HAP-1 (cell line): ENCODE measurements at regions not wholly inside any gene's neighbourhood (a gene's known extent, or its start where the extent isn't known, plus 50 kb on each side); places are given as distances from the start of the nearest gene placed in this dataset.

Source experiments
- DNase-seq, 2 experiments: peaks; one replicate each; pipeline ENCODE4 v3.0.0-alpha.2; 2016 to 2020; ENCODE audit warnings: low spot score in 2 of 2
- H3K27me3 ChIP-seq: fragments of 250-450 bp; sonication (Bioruptor Pico); 2 replicates; pipeline ENCODE4 v1.5.1; 2020; ENCODE audit warnings: low read depth, mild to moderate bottlenecking, moderate library complexity
- H3K36me3 ChIP-seq: fragments of 250-450 bp; sonication (Bioruptor Pico); replicated peaks from 2 replicates; pipeline ENCODE4 v1.5.1; 2020; ENCODE audit warnings: mild to moderate bottlenecking
- H3K4me1 ChIP-seq: fragments of 250-450 bp; sonication (Bioruptor Pico); 2 replicates; pipeline ENCODE4 v1.5.1; 2020; ENCODE audit warnings: mild to moderate bottlenecking
- H3K4me3 ChIP-seq: fragments of 250-450 bp; sonication (Bioruptor Pico); 2 replicates; pipeline ENCODE4 v1.5.1; 2020; ENCODE audit warnings: mild to moderate bottlenecking, moderate library complexity
- H3K9me3 ChIP-seq: fragments of 250-450 bp; sonication (Bioruptor Pico); 2 replicates; pipeline ENCODE4 v1.5.1; 2020; ENCODE audit warnings: mild to moderate bottlenecking, moderate library complexity
- in situ Hi-C: fragments of 300-500 bp; cut with MboI; formaldehyde crosslinking; loops from 3 replicates; pipeline ENCODE4 v1.14.3; 2020; ENCODE audit warnings: low sequenced_read_pairs, inconsistent platforms, mixed read lengths

GRCh38 chr4:32003548-32003947 is 1283.4 kb downstream of the PCDH7 start:
- no peaks in the 10 kb centered on the region for H3K27me3 ChIP-seq
- H3K4me1 ChIP-seq, result no peaks in the 10 kb centered on the region
- no peak for DNase-seq
- in situ Hi-C loops, result no loop called here
- no peaks in the 10 kb centered on the region for H3K9me3 ChIP-seq
- no peaks in the 10 kb centered on the region for H3K36me3 ChIP-seq
- no peak overlapping the region for H3K4me3 ChIP-seq

GRCh38 chr4:32010221-32010620 is 1290.1 kb downstream of the PCDH7 start:
- H3K36me3 ChIP-seq, result no peaks in the 10 kb centered on the region
- H3K27me3 ChIP-seq, result no peaks in the 10 kb centered on the region
- no peaks in the 10 kb centered on the region for H3K4me1 ChIP-seq
- no peak overlapping the region for H3K4me3 ChIP-seq
- H3K9me3 ChIP-seq, result no peaks in the 10 kb centered on the region
- in situ Hi-C loops, result no loop called here
- DNase-seq, result no peak

GRCh38 chr4:32022071-32022470 is 1301.9 kb downstream of the PCDH7 start:
- Histone ChIP-seq H3K36me3 (no peaks in the 10 kb centered on the region), H3K4me1 (no peaks in the 10 kb centered on the region), H3K27me3 (no peaks in the 10 kb centered on the region), H3K9me3 (no peaks in the 10 kb centered on the region), H3K4me3 (no peak overlapping the region)
- DNase-seq, result no peak
- in situ Hi-C loops, result no loop called here

- in situ Hi-C loops, result no loop called here
- H3K4me3 ChIP-seq, result no peak overlapping the region
- H3K27me3 ChIP-seq, result no peaks in the 10 kb centered on the region
- H3K36me3 ChIP-seq, result no peaks in the 10 kb centered on the region
- no peak for DNase-seq
- no peaks in the 10 kb centered on the region for H3K4me1 ChIP-seq
- H3K9me3 ChIP-seq, result no peaks in the 10 kb centered on the region
Observed at GRCh38 chr4:32025851-32026459, 1305.8 kb downstream of the PCDH7 start.

- in situ Hi-C loops, result no loop called here
- no peaks in the 10 kb centered on the region for H3K36me3 ChIP-seq
- no peaks in the 10 kb centered on the region for H3K9me3 ChIP-seq
- no peak for DNase-seq
- H3K4me3 ChIP-seq, result no peak overlapping the region
- no peaks in the 10 kb centered on the region for H3K27me3 ChIP-seq
- no peaks in the 10 kb centered on the region for H3K4me1 ChIP-seq
Observed at GRCh38 chr4:32030406-32030805, 1310.2 kb downstream of the PCDH7 start.

- Histone ChIP-seq H3K4me1 (no peaks in the 10 kb centered on the region), H3K36me3 (no peaks in the 10 kb centered on the region), H3K9me3 (no peaks in the 10 kb centered on the region), H3K4me3 (no peak overlapping the region), H3K27me3 (no peaks in the 10 kb centered on the region)
- in situ Hi-C loops, result no loop called here
- no peak for DNase-seq
Observed at GRCh38 chr4:32031026-32031425, 1310.9 kb downstream of the PCDH7 start.

GRCh38 chr4:32032136-32032672 is 1312.0 kb downstream of the PCDH7 start:
- Histone ChIP-seq H3K4me1 (no peaks in the 10 kb centered on the region), H3K36me3 (no peaks in the 10 kb centered on the region), H3K9me3 (no peaks in the 10 kb centered on the region), H3K27me3 (no peaks in the 10 kb centered on the region), H3K4me3 (no peak overlapping the region)
- DNase-seq, result no peak
- in situ Hi-C loops, result no loop called here

GRCh38 chr4:32037399-32037798 is 1317.2 kb downstream of the PCDH7 start:
- no peaks in the 10 kb centered on the region for H3K27me3 ChIP-seq
- no peak overlapping the region for H3K4me3 ChIP-seq
- no peaks in the 10 kb centered on the region for H3K36me3 ChIP-seq
- no peaks in the 10 kb centered on the region for H3K9me3 ChIP-seq
- DNase-seq, result no peak
- no peaks in the 10 kb centered on the region for H3K4me1 ChIP-seq
- in situ Hi-C loops, result no loop called here

GRCh38 chr4:32042486-32043247 is 1322.5 kb downstream of the PCDH7 start:
- in situ Hi-C loops, result no loop called here
- H3K4me3 ChIP-seq, result no peak overlapping the region
- no peak for DNase-seq

GRCh38 chr4:32043248-32043633 is 1323.1 kb downstream of the PCDH7 start:
- Histone ChIP-seq H3K4me1 (no peaks in the 10 kb centered on the region), H3K9me3 (no peaks in the 10 kb centered on the region), H3K36me3 (no peaks in the 10 kb centered on the region), H3K4me3 (no peak overlapping the region), H3K27me3 (no peaks in the 10 kb centered on the region)
- in situ Hi-C loops, result no loop called here
- DNase-seq, result no peak

More at GRCh38 chr4:32042486-32043247, 1322.5 kb downstream of the PCDH7 start:
- Histone ChIP-seq H3K36me3 (no peaks in the 10 kb centered on the region), H3K9me3 (no peaks in the 10 kb centered on the region), H3K4me1 (no peaks in the 10 kb centered on the region), H3K27me3 (no peaks in the 10 kb centered on the region)

GRCh38 chr4:32061916-32062315 is 1341.7 kb downstream of the PCDH7 start:
- no peaks in the 10 kb centered on the region for H3K4me1 ChIP-seq
- H3K9me3 ChIP-seq, result no peaks in the 10 kb centered on the region
- in situ Hi-C loops, result no loop called here
- H3K36me3 ChIP-seq, result no peaks in the 10 kb centered on the region
- H3K4me3 ChIP-seq, result no peak overlapping the region
- DNase-seq, result no peak
- no peaks in the 10 kb centered on the region for H3K27me3 ChIP-seq

- Histone ChIP-seq H3K4me1 (no peaks in the 10 kb centered on the region), H3K4me3 (no peak overlapping the region), H3K36me3 (no peaks in the 10 kb centered on the region), H3K27me3 (no peaks in the 10 kb centered on the region), H3K9me3 (no peaks in the 10 kb centered on the region)
- no peak for DNase-seq
- in situ Hi-C loops, result no loop called here
Observed at GRCh38 chr4:32073542-32073941, 1353.4 kb downstream of the PCDH7 start.

GRCh38 chr4:32087211-32087610 is 1367.0 kb downstream of the PCDH7 start:
- no peak overlapping the region for H3K4me3 ChIP-seq
- H3K36me3 ChIP-seq, result no peaks in the 10 kb centered on the region
- H3K4me1 ChIP-seq, result no peaks in the 10 kb centered on the region
- in situ Hi-C loops, result no loop called here
- no peaks in the 10 kb centered on the region for H3K27me3 ChIP-seq
- no peak for DNase-seq
- H3K9me3 ChIP-seq, result no peaks in the 10 kb centered on the region

GRCh38 chr4:32094987-32095386 is 1374.8 kb downstream of the PCDH7 start:
- H3K27me3 ChIP-seq, result no peaks in the 10 kb centered on the region
- H3K36me3 ChIP-seq, result no peaks in the 10 kb centered on the region
- no peak overlapping the region for H3K4me3 ChIP-seq
- no peaks in the 10 kb centered on the region for H3K9me3 ChIP-seq
- in situ Hi-C loops, result no loop called here
- no peak for DNase-seq
- H3K4me1 ChIP-seq, result no peaks in the 10 kb centered on the region
